Cardiac fibroblast (primary cell): ENCODE measurements at regions not wholly inside any gene's neighbourhood (a gene's known extent, or its start where the extent isn't known, plus 50 kb on each side); places are given as distances from the start of the nearest gene placed in this dataset.

Source experiments
- DNase-seq, 2 donors: peaks; one replicate each; pipeline versions ENCODE4 v3.0.0 to v3.0.0-alpha.2; 2010; ENCODE audit warnings: low read depth in 2 of 2
- H3K4me3 ChIP-seq, 2 donors: replicated peaks in 1 of 2; 1 replicate in 1 of 2; 2 replicates in 1 of 2; pipeline ENCODE4 v1.5.1; 2011; ENCODE audit warnings: low read depth in 2 of 2, low read length in 2 of 2, mild to moderate bottlenecking in 2 of 2, moderate library complexity in 1 of 2
- CTCF ChIP-seq: IDR thresholded peaks from one replicate; pipeline ENCODE4 v1.5.1; 2011; ENCODE audit warnings: low read depth, mild to moderate bottlenecking, low read length, inconsistent platforms

DNA sequence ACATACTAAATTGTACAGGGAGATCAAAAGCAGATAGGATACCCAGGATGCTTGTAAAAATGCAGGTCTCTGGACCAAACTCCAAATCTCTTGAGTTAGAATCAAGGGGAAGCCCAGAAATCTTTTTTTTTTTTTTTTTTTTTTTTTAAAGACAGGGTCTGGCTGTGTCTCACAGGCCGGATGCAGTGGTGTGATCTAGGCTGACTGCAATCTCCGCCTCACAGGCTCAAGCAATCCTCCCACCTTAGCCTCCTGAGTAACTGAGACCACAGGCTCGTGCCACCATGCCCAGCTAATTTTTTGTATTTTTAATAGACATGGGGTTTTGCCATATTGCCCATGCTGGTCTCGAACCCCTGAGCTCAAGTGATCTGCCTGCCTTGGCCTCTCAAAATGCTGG lies 373.5 kb downstream of the SHQ1 start:
- no peak overlapping the region for H3K4me3 ChIP-seq
- no peak for TF ChIP-seq CTCF
- DNase-seq = no peak

GRCh38 chr3:72473156-72473555 lies 375.1 kb downstream of the SHQ1 start:
- no peak for DNase-seq
- no peak for TF ChIP-seq CTCF

DNA sequence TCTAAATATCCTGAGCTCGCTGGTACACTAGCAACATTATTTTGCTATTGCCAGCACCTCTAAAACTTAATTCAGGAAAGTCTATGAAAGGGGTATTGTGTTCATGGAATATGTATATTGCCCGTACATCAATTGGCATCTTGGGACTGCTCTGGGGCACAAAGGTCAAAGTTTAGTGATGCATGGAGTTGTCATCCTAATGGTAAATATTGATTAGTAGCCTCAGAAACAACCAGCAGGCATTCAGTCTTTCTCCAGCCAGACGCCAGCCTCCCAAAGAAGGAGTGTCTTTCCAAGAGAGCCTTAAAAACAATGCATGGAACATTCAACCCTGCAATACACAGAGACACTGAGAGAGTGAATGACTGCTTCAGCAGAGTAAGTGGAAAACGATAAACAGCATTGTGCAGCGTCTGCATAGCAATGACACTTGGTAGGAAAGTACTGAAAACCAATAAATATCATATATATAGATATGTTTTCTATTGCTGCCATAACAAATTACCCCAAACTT lies 377.3 kb downstream of the SHQ1 start:
- no peak overlapping the region for H3K4me3 ChIP-seq
- TF ChIP-seq CTCF = no peak
- DNase-seq = no peak

More at GRCh38 chr3:72473156-72473555, 375.1 kb downstream of the SHQ1 start:
- H3K4me3 ChIP-seq = no peak overlapping the region

GRCh38 chr3:72465853-72466252 lies 382.4 kb downstream of the SHQ1 start:
- no peak overlapping the region for H3K4me3 ChIP-seq
- no peak for TF ChIP-seq CTCF
- DNase-seq = no peak

DNA sequence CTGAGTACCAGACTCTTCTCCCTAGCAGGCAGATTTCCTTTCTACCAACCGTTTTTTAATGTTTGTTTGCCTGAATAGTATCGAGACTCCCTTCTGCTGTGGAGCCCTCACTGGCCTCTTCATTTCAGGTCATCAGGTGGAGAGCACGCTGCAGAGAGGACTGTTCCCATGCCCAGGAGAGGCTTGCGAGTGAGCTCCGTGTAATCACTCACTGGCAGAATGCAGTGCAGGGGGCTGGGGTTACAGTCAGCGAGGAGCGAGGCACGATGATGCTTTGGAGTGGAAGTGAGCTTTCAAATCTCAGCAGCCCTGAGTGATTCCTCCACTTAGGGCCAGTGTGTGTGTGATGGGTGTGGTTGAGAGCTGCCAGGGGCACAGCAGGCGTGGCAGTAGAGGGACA lies 385.2 kb downstream of the SHQ1 start:
- no peak overlapping the region for H3K4me3 ChIP-seq
- TF ChIP-seq CTCF = no peak
- DNase-seq = no peak

DNA sequence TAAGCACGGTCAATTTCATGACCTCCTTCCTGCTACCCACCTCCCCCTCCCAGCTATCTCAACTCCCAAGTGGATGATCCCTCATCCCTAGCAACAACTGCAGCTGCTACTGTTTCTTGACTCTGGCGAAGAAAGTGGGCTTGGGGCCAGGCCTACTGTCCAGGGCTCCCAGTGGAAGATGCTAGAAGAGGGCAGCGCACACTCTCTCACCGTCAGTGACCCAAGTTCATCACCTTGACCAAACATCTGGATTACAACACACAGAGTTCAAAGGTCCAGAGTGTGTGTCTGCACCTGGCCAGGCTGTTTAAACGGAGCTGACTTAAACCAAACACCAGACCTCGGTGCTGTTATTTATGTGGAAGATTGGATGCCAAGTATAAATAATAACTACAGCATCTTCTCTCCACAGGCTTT lies 385.6 kb downstream of the SHQ1 start:
- no peak for DNase-seq
- TF ChIP-seq CTCF = no peak
- H3K4me3 ChIP-seq = no peak overlapping the region

DNA sequence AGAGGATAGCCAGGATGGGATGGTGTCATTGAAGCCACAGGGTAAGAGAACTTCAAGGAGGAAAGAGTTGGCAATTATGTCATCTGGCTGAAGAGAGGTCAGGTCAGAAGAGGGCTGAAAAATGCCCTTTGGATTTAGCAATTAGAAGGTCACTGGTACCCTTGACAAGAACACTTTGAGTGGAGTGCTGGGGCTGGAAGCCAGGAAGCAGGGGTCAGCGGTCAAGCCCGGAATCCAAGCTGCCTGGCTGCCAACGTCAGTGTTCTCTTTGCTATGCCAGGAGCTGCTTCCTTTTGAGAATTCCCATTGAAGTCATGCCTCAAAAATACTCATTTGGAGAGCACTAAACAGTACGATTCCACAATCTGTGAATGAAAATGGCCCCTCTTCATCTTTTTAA lies 386.5 kb downstream of the SHQ1 start:
- H3K4me3 ChIP-seq = no peak overlapping the region
- no peak for TF ChIP-seq CTCF
- DNase-seq = peak in 1 of 2 donors; percentile 37
